Upper lobe of left lung (tissue), 6 donors: ENCODE measurements at regions not wholly inside any gene's neighbourhood (a gene's known extent, or its start where the extent isn't known, plus 50 kb on each side); places are given as distances from the start of the nearest gene placed in this dataset.

ENCODE experiments used
- ATAC-seq, 2 donors: fragments of 200-7000 bp; cut with Tn5 transposase; one replicate each; pipeline ENCODE4 v1.9.1; 2022; ENCODE audit warnings: mild to moderate bottlenecking in 2 of 2, moderate library complexity in 2 of 2; ENCODE audit not compliant: low FRiP score in 2 of 2
- DNase-seq, 2 donors: peaks; one replicate each; pipeline ENCODE4 v3.0.0-alpha.2; 2019 to 2020
- H3K27ac ChIP-seq, 4 donors: fragments of 200-600 bp; sonication (generic); one replicate each; pipeline ENCODE4 v1.5.1; 2016 to 2019
- H3K27me3 ChIP-seq, 4 donors: fragments of 200-600 bp; sonication (generic); one replicate each; pipeline ENCODE4 v1.5.1; 2017 to 2019
- H3K36me3 ChIP-seq, 4 donors: fragments of 200-600 bp; sonication (generic); one replicate each; pipeline ENCODE4 v1.5.1; 2016 to 2019
- H3K4me1 ChIP-seq, 4 donors: fragments of 200-600 bp; sonication (generic); one replicate each; pipeline ENCODE4 v1.5.1; 2018 to 2019
- H3K4me3 ChIP-seq, 4 donors: fragments of 200-600 bp; sonication (generic); one replicate each; pipeline ENCODE4 v1.5.1; 2017 to 2019; ENCODE audit warnings: mild to moderate bottlenecking in 2 of 4, moderate library complexity in 1 of 4
- H3K9me3 ChIP-seq, 4 donors: fragments of 200-600 bp; sonication (generic); one replicate each; pipeline ENCODE4 v1.5.1; 2018 to 2019
- EP300 ChIP-seq, 4 donors: sonication (generic); formaldehyde crosslinking; IDR thresholded peaks; one replicate each; pipeline ENCODE4 v1.5.1; 2017; ENCODE audit warnings: antibody characterized with exemption in 4 of 4, control low read depth in 2 of 4
- POLR2A ChIP-seq, 4 donors: fragments of 450-650 bp; IDR thresholded peaks; one replicate each; pipeline ENCODE4 v1.5.1; 2016 to 2017; ENCODE audit warnings: antibody characterized with exemption in 4 of 4, mild to moderate bottlenecking in 2 of 4
- POLR2AphosphoS5 ChIP-seq, 2 donors: sonication (generic); formaldehyde crosslinking; IDR thresholded peaks; one replicate each; pipeline ENCODE4 v1.5.1; 2017; ENCODE audit warnings: antibody characterized with exemption in 2 of 2
- WGBS, 2 donors: methylation state at CpG; one replicate each; pipeline ENCODE4 v1.1.5; 2017 to 2018; 5-methylcytosine and 5-hydroxymethylcytosine counted together
- TF ChIP-seq, protein P1 (sequence below), 6 experiments: fragments of 450-650 bp in 4 of 6; fragments of 200-600 bp in 2 of 6; sonication (generic) in 2 of 6; IDR thresholded peaks; one replicate each; pipeline ENCODE4 v1.5.1; 2016 to 2019; ENCODE audit warnings: antibody characterized with exemption in 6 of 6
- donor health status: DM: no; HTN: no; CAD: no; lungs with moderate emphysema.
- donor health status: DM: no; HTN: yes; CAD: no; lungs with severe emphysema.

DNA sequence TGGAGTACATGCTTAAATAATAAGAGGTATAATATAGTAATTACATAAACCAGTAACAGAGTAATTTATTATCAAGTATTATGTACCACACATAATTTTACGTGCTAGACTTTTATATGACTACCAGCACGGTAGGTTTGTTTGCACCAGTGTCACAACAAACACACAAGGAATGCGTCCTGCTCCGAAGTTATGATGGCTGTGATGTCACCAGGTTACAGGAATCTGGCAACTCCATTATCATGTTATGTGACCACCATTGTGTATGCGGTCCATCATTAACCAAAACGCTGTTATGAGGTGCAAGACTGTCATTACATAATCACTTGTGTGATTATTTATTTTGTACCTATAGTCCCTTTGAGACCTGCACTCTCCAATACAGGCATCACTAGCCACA, 235.2 kb upstream of the PMEPA1 start:
- H3K36me3 ChIP-seq, result no peaks in the 10 kb centered on the region
- 89 to 91% methylated on average over 6 of the region's 6 CpGs for WGBS, 2 donors
- ATAC-seq (no peak), DNase-seq (no peak)
- no peak overlapping the region for H3K27ac ChIP-seq
- no peaks in the 10 kb centered on the region for H3K27me3 ChIP-seq
- H3K4me3 ChIP-seq, result no peak overlapping the region
- H3K4me1 ChIP-seq, result no peaks in the 10 kb centered on the region
- TF ChIP-seq POLR2AphosphoS5 (IDR thresholded peaks at IDR 0.05) (no peak), EP300 (IDR thresholded peaks at IDR 0.05) (no peak), POLR2A (IDR thresholded peaks at IDR 0.05) (no peak)
- TF ChIP-seq, protein P1, sequence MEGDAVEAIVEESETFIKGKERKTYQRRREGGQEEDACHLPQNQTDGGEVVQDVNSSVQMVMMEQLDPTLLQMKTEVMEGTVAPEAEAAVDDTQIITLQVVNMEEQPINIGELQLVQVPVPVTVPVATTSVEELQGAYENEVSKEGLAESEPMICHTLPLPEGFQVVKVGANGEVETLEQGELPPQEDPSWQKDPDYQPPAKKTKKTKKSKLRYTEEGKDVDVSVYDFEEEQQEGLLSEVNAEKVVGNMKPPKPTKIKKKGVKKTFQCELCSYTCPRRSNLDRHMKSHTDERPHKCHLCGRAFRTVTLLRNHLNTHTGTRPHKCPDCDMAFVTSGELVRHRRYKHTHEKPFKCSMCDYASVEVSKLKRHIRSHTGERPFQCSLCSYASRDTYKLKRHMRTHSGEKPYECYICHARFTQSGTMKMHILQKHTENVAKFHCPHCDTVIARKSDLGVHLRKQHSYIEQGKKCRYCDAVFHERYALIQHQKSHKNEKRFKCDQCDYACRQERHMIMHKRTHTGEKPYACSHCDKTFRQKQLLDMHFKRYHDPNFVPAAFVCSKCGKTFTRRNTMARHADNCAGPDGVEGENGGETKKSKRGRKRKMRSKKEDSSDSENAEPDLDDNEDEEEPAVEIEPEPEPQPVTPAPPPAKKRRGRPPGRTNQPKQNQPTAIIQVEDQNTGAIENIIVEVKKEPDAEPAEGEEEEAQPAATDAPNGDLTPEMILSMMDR (IDR thresholded peaks at IDR 0.05), result no peak
- no peaks in the 10 kb centered on the region for H3K9me3 ChIP-seq

DNA sequence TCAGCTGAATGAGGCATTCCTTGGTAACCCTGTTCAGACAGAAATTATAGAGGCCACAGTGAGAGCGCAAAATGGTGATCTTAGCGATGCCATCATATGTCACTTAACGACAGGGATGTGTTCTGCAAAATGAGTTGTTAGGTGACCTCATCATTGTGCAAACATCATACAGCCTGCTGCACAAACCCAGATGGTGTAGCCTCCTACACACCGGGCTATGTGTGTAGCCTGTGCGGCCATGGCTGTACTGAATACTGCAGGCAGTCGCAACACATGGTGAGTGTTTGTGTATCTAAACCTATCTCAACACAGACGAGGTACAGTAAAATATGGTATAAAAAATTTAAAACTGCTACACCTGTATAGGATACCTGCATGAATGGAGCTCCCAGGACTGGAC, 234.1 kb upstream of the PMEPA1 start:
- ATAC-seq (no peak), DNase-seq (no peak)
- Histone ChIP-seq H3K27ac (no peak overlapping the region), H3K36me3 (no peaks in the 10 kb centered on the region), H3K27me3 (no peaks in the 10 kb centered on the region), H3K4me3 (no peak overlapping the region), H3K9me3 (no peaks in the 10 kb centered on the region), H3K4me1 (no peaks in the 10 kb centered on the region)
- no peak for TF ChIP-seq EP300 (IDR thresholded peaks at IDR 0.05)
- TF ChIP-seq, protein P1 (IDR thresholded peaks at IDR 0.05), result no peak
- 90 to 93% methylated on average over 6 to 7 of the region's 7 CpGs for WGBS, 2 donors

DNA sequence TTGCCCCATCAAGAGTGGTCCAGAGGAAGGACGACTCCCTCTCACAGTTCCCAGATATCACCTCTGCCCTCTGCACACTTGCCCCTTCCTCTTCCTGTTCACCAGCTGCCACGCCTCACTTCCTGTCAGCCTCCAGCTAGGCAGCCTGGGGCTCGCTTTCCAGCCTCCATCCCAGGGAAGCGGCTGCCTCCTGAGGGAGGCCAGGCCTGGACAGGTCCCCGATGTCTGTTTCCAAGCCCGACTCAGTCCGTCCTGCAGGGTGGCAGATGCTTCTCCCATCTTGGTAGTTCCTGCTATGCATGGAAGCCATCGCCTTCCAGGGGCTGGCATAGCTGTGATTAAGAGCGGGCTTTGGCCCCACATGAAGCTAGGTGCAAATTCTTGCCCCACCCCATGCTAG, 233.5 kb upstream of the PMEPA1 start:
- ATAC-seq, result no peak
- Histone ChIP-seq H3K4me3 (no peak overlapping the region), H3K36me3 (no peaks in the 10 kb centered on the region), H3K27me3 (no peaks in the 10 kb centered on the region), H3K9me3 (no peaks in the 10 kb centered on the region), H3K27ac (no peak overlapping the region), H3K4me1 (peaks cover 0 to 3% (median 0%) of the 10 kb centered on the region in 4 donors)
- 81 to 92% methylated on average over 9 of the region's 9 CpGs for WGBS, 2 donors
- TF ChIP-seq, protein P1 (IDR thresholded peaks at IDR 0.05), result no peak
- no peak for TF ChIP-seq POLR2AphosphoS5 (IDR thresholded peaks at IDR 0.05)
- no peak for TF ChIP-seq POLR2A (IDR thresholded peaks at IDR 0.05)
- no peak for TF ChIP-seq EP300 (IDR thresholded peaks at IDR 0.05)
- no peak for DNase-seq

DNA sequence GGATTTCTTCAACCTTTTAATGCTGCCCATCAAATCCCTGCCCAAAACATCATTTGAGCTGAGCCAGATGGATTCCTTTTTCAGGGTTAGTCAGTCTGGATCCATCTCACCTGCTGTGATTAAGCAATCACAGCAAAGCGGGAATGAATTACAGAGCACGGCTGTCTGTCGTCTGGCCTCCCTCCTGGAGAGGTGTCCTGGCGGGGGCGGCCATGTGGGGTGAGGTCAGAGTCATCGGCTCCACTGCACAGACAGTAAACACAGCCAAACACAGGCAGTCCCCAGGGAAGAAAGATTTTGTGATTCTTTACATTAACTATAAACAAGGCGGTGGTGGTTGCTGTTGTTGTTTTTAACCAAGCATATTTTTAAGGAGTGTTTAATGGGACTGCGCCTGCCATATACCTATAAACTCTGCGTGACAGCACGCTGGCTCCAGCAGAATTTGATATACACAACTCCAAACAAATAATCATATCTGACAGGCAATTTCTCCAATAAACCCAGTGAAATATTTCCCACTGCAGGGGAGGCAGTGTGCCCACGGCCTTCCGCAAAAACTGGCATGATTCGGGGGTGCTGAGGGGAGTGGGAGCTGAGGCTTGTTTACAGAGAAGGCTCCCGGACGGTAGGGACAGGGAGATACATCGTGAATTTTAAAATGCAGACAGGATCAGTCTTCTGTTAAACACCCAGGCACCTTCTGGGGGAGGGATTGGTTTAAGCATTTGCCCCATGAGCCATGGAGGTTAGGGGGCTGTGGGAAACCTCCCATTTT, 232.0 kb upstream of the PMEPA1 start:
- H3K27me3 ChIP-seq, result no peaks in the 10 kb centered on the region
- no peak for DNase-seq
- H3K9me3 ChIP-seq, result no peaks in the 10 kb centered on the region
- ATAC-seq, result no peak
- WGBS, 2 donors, result 67 to 87% methylated on average over 16 of the region's 16 CpGs
- peaks cover 0 to 5% (median 0%) of the 10 kb centered on the region in 4 donors for H3K4me1 ChIP-seq
- H3K27ac ChIP-seq, result no peak overlapping the region
- H3K36me3 ChIP-seq, result no peaks in the 10 kb centered on the region
- no peak overlapping the region for H3K4me3 ChIP-seq
- TF ChIP-seq EP300 (IDR thresholded peaks at IDR 0.05) (no peak), POLR2A (IDR thresholded peaks at IDR 0.05) (no peak), POLR2AphosphoS5 (IDR thresholded peaks at IDR 0.05) (no peak)

DNA sequence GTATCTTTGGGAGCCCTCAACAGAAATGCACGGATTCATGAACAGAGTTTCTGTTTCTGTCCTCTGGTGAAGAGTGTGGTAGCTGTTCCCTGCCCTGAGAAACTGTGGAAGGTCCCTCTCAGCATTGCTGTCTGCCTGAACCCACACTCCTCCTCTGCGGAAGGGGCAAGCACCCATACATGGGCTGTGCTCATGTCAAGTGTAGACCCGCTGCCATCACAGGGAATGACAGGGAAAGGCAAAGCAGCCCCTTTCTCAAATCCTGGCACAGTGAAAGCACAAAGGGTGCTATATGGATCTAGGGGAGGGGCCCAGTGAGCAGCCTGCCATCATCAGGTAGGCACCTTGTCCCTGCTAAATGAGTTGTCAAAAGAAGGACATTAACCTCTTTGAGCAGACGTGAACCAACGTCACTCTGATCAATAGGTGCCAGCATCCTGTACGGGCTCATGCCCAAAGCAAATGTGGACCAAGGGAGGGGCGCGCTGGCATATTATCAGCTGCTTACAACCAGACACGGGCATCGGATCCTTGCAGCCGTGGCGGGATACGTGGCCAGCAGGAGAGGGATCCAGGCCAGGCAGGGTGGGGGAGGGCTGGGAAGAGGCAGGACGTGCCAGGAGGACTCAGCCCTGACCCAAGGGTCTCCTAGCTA, 231.2 kb upstream of the PMEPA1 start:
- TF ChIP-seq POLR2A (IDR thresholded peaks at IDR 0.05), result no peak
- TF ChIP-seq, protein P1 (IDR thresholded peaks at IDR 0.05), result no peak
- TF ChIP-seq EP300 (IDR thresholded peaks at IDR 0.05), result no peak
- no peak for TF ChIP-seq POLR2AphosphoS5 (IDR thresholded peaks at IDR 0.05)
- no peak overlapping the region for H3K4me3 ChIP-seq
- no peaks in the 10 kb centered on the region for H3K9me3 ChIP-seq
- DNase-seq, result no peak
- ATAC-seq, result no peak
- H3K27ac ChIP-seq, result no peak overlapping the region
- H3K36me3 ChIP-seq, result no peaks in the 10 kb centered on the region
- H3K4me1 ChIP-seq, result peaks cover 0 to 5% (median 0%) of the 10 kb centered on the region in 4 donors
- 73 to 90% methylated on average over 10 to 14 of the region's 14 CpGs for WGBS, 2 donors
- no peaks in the 10 kb centered on the region for H3K27me3 ChIP-seq
